ENCODE measurements at regions not wholly inside any gene's neighbourhood (a gene's known extent, or its start where the extent isn't known, plus 50 kb on each side); places are given as distances from the start of the nearest gene placed in this dataset.

- TF ChIP-seq POLR2AphosphoS5 (IDR thresholded peaks at IDR 0.05; ENCODE audit: low read depth, low read length): no peak
- TF ChIP-seq CTCF (IDR thresholded peaks at IDR 0.05): peak; percentile 25; the same call in 1 of the 2 replicates
- H3K36me3 ChIP-seq (ENCODE audit: control insufficient read depth, insufficient read depth, low read length): no peaks in the 10 kb centered on the region
- no peak overlapping the region for H3K27ac ChIP-seq (ENCODE audit: low read length)
- in situ Hi-C loops (cut with HindIII; ENCODE audit: low pct_unique_long_range_greater_than_20kb, low sequenced_read_pairs): no loop called here
- DNase-seq (ENCODE audit: low read depth, low spot score): no peak
- POLR2A ChIA-PET: no interaction called here
- BruUV-seq (replicated peaks): no TSS peak
- no peaks in the 10 kb centered on the region for H3K27me3 ChIP-seq (ENCODE audit: control insufficient read depth, insufficient read depth, low read length)
- no peaks in the 10 kb centered on the region for H3K9me3 ChIP-seq (ENCODE audit: control insufficient read depth, insufficient read depth, low read depth, low read length)
- no peak for ATAC-seq
- H3K4me1 ChIP-seq (ENCODE audit: control insufficient read depth, insufficient read depth, low read length): no peaks in the 10 kb centered on the region; the same call in 1 of the 2 replicates
- intact Hi-C loops (cut with micrococcal nuclease; ENCODE audit: unreplicated experiment): no loop called here
- CTCF ChIA-PET: no interaction called here
- H3K4me3 ChIP-seq (ENCODE audit: low read depth in 2 of 2, low read length in 2 of 2): no peak overlapping the region
Observed at GRCh38 chr6:80523531-80523997, 417.1 kb downstream of the BCKDHB start.

GRCh38 chr6:80523010-80523409 is 416.5 kb downstream of the BCKDHB start:
- DNase-seq (ENCODE audit: low read depth, low spot score) (no peak), ATAC-seq (no peak)
- Histone ChIP-seq H3K27ac (ENCODE audit: low read length) (no peak overlapping the region), H3K4me3 (ENCODE audit: low read depth in 2 of 2, low read length in 2 of 2) (no peak overlapping the region), H3K4me1 (ENCODE audit: control insufficient read depth, insufficient read depth, low read length) (no peaks in the 10 kb centered on the region; the same call in 1 of the 2 replicates), H3K36me3 (ENCODE audit: control insufficient read depth, insufficient read depth, low read length) (no peaks in the 10 kb centered on the region), H3K27me3 (ENCODE audit: control insufficient read depth, insufficient read depth, low read length) (no peaks in the 10 kb centered on the region), H3K9me3 (ENCODE audit: control insufficient read depth, insufficient read depth, low read depth, low read length) (no peaks in the 10 kb centered on the region)
- POLR2A ChIA-PET: no interaction called here
- TF ChIP-seq CTCF (IDR thresholded peaks at IDR 0.05) (no peak), TCF7L2 (IDR thresholded peaks at IDR 0.05; ENCODE audit: low read depth, low read length) (no peak), POLR2AphosphoS5 (IDR thresholded peaks at IDR 0.05; ENCODE audit: low read depth, low read length) (no peak), SIN3A (IDR thresholded peaks at IDR 0.05; ENCODE audit: borderline replicate concordance, insufficient read depth, low read depth, low read length) (no peak), REST (IDR thresholded peaks at IDR 0.05; ENCODE audit: insufficient read depth in 1 of 2, low read depth in 2 of 2, low read length in 1 of 2) (no peak)
- CTCF ChIA-PET: no interaction called here
- in situ Hi-C loops (cut with HindIII; ENCODE audit: low pct_unique_long_range_greater_than_20kb, low sequenced_read_pairs): no loop called here
- BruUV-seq (replicated peaks): no TSS peak
- intact Hi-C loops (cut with micrococcal nuclease; ENCODE audit: unreplicated experiment): no loop called here
